HEK293 (cell line): ENCODE measurements at regions not wholly inside any gene's neighbourhood (a gene's known extent, or its start where the extent isn't known, plus 50 kb on each side); places are given as distances from the start of the nearest gene placed in this dataset.

Source experiments
- CTCF ChIA-PET: fragments of 350-600 bp; formaldehyde crosslinking; extraction: SDS; loops from one replicate; lab custom pipeline; 2021; ENCODE audit warnings: antibody characterized with exemption; lab: Yijun Ruan, JAX
- POLR2A ChIA-PET: fragments of 300-600 bp; formaldehyde crosslinking; extraction: SDS; loops from one replicate; lab custom pipeline; 2020; ENCODE audit warnings: antibody characterized with exemption, inconsistent platforms; lab: Yijun Ruan, JAX
- H3K27ac ChIP-seq: fragments of 200-500 bp; sonication (Bioruptor generic); 2 replicates; pipeline ENCODE4 v1.5.1; 2014; ENCODE audit warnings: low read depth, low read length, control low read depth, inconsistent platforms; ENCODE audit errors: extremely low read depth
- H3K36me3 ChIP-seq, 2 experiments: fragments of 200-500 bp in 1 of 2; sonication (Bioruptor generic) in 1 of 2; 1 replicate in 1 of 2; 2 replicates in 1 of 2; pipeline ENCODE4 v1.5.1; 2014 to 2017; ENCODE audit warnings: inconsistent platforms in 2 of 2, low read length in 2 of 2; ENCODE audit not compliant: control insufficient read depth in 2 of 2, insufficient read depth in 1 of 2
- H3K4me1 ChIP-seq: fragments of 200-500 bp; sonication (Bioruptor generic); 2 replicates; pipeline ENCODE4 v1.5.1; 2014; ENCODE audit warnings: mild to moderate bottlenecking, low read length, inconsistent platforms; ENCODE audit not compliant: control insufficient read depth, insufficient read depth
- H3K4me3 ChIP-seq: 2 replicates; pipeline ENCODE4 v1.5.1; 2011; ENCODE audit warnings: low read depth, mild to moderate bottlenecking, control low read depth, low read length, moderate library complexity
- H3K9me3 ChIP-seq: fragments of 200-500 bp; sonication (Bioruptor generic); 2 replicates; pipeline ENCODE4 v1.5.1; 2014; ENCODE audit warnings: low read depth, low read length, inconsistent platforms; ENCODE audit not compliant: control insufficient read depth, insufficient read depth
- GLI2 ChIP-seq: fragments of 450-650 bp; formaldehyde crosslinking; IDR thresholded peaks from 2 replicates; pipeline ENCODE4; 2017; ENCODE audit warnings: missing biosample characterization, missing genetic modification characterization, low read depth, borderline replicate concordance
- KLF10 ChIP-seq: fragments of 450-650 bp; IDR thresholded peaks from 2 replicates; pipeline ENCODE4 v1.5.1; 2018; ENCODE audit warnings: missing biosample characterization, mild to moderate bottlenecking, missing genetic modification characterization
- RBAK ChIP-seq: fragments of 450-650 bp; formaldehyde crosslinking; IDR thresholded peaks from 2 replicates; pipeline ENCODE4 v1.5.1; 2016; ENCODE audit warnings: missing biosample characterization, missing genetic modification characterization
- SP7 ChIP-seq: fragments of 450-650 bp; formaldehyde crosslinking; IDR thresholded peaks from 2 replicates; pipeline ENCODE4 v1.5.1; 2016; ENCODE audit warnings: missing biosample characterization, missing genetic modification characterization
- ZNF132 ChIP-seq: fragments of 450-650 bp; formaldehyde crosslinking; IDR thresholded peaks from 2 replicates; pipeline ENCODE4 v1.5.1; 2017; ENCODE audit warnings: missing biosample characterization, missing genetic modification characterization, borderline replicate concordance
- ZNF133 ChIP-seq: fragments of 450-650 bp; formaldehyde crosslinking; IDR thresholded peaks from 2 replicates; pipeline ENCODE4 v1.5.1; 2016; ENCODE audit warnings: missing biosample characterization, missing genetic modification characterization
- ZNF138 ChIP-seq: fragments of 450-650 bp; formaldehyde crosslinking; IDR thresholded peaks from 2 replicates; pipeline ENCODE4 v1.5.1; 2016; ENCODE audit warnings: missing biosample characterization, missing genetic modification characterization, borderline replicate concordance
- ZNF221 ChIP-seq: fragments of 450-650 bp; formaldehyde crosslinking; IDR thresholded peaks from 2 replicates; pipeline ENCODE4 v1.5.1; 2017; ENCODE audit warnings: missing biosample characterization, missing genetic modification characterization, borderline replicate concordance
- ZNF423 ChIP-seq: fragments of 450-650 bp; formaldehyde crosslinking; IDR thresholded peaks from 2 replicates; pipeline ENCODE4 v1.5.1; 2016; ENCODE audit warnings: missing biosample characterization, missing genetic modification characterization
- ZNF48 ChIP-seq: fragments of 450-650 bp; formaldehyde crosslinking; IDR thresholded peaks from 2 replicates; pipeline ENCODE4 v1.5.1; 2016; ENCODE audit warnings: missing biosample characterization, missing genetic modification characterization
- ZNF561 ChIP-seq: fragments of 450-650 bp; IDR thresholded peaks from 2 replicates; pipeline ENCODE4 v1.5.1; 2018; ENCODE audit warnings: missing biosample characterization, missing genetic modification characterization, borderline replicate concordance
- ZNF585B ChIP-seq: fragments of 450-650 bp; formaldehyde crosslinking; IDR thresholded peaks from 2 replicates; pipeline ENCODE4 v1.5.1; 2016; ENCODE audit warnings: missing biosample characterization, missing genetic modification characterization
- ZNF596 ChIP-seq: fragments of 450-650 bp; IDR thresholded peaks from 2 replicates; pipeline ENCODE4 v1.5.0; 2018; ENCODE audit warnings: missing biosample characterization, mild to moderate bottlenecking, missing genetic modification characterization, moderate library complexity
- ZNF747 ChIP-seq: fragments of 450-650 bp; formaldehyde crosslinking; IDR thresholded peaks from 2 replicates; pipeline ENCODE4 v1.5.1; 2016; ENCODE audit warnings: missing biosample characterization, missing genetic modification characterization
- ZNF76 ChIP-seq: fragments of 450-650 bp; formaldehyde crosslinking; IDR thresholded peaks from 2 replicates; pipeline ENCODE4; 2016; ENCODE audit warnings: low read depth, missing biosample characterization, missing genetic modification characterization, borderline replicate concordance
- ZXDB ChIP-seq: fragments of 450-650 bp; formaldehyde crosslinking; IDR thresholded peaks from 2 replicates; pipeline ENCODE4 v1.5.1; 2016; ENCODE audit warnings: missing biosample characterization, missing genetic modification characterization
- TF ChIP-seq, protein P1 (sequence below): fragments of 450-650 bp; formaldehyde crosslinking; IDR thresholded peaks from 2 replicates; pipeline ENCODE4 v1.5.1; 2016; ENCODE audit warnings: missing biosample characterization, missing genetic modification characterization
- TF ChIP-seq, protein P2 (sequence below): fragments of 450-650 bp; formaldehyde crosslinking; optimal IDR thresholded peaks from 2 replicates; pipeline ENCODE3; 2016; ENCODE audit warnings: missing biosample characterization, mild to moderate bottlenecking, missing genetic modification characterization
- TF ChIP-seq, protein P3 (sequence below): fragments of 450-650 bp; formaldehyde crosslinking; IDR thresholded peaks from 2 replicates; pipeline ENCODE4 v1.5.1; 2016; ENCODE audit warnings: missing biosample characterization, missing genetic modification characterization, borderline replicate concordance
- TF ChIP-seq, protein P4 (sequence below): fragments of 450-650 bp; formaldehyde crosslinking; conservative IDR thresholded peaks from 2 replicates; pipeline ENCODE4 v1.5.1; 2016; ENCODE audit warnings: low read depth, missing biosample characterization, missing genetic modification characterization

DNA sequence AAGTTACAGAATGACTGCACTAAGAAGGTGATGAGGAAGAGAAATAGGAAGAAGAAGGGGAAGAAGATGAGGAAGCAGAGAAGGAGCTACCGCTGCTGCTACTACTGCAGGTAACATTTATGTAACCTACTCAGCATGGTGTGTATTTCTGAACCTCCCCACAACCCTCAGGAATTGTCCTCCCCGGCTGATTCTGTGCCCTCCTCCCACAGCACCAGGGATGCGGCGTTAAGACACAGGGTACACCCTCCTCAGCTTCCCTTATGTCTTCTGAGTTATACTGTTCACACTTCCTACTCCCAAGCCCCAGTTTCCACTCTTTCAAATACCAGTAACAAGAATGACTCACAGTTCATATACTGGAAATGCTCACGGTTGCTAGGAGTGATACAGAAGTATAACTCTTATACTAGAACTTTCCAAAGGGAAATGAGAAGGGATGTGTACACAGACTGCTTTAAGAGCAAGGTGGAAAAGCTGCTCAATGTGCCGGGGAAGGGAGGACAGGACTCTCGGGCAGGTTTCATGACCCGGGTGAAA is 224.5 kb upstream of the PSMD7 start (continued):
- TF ChIP-seq ZNF48 (tag by site-specific recombination) (no peak), ZNF585B (tag by site-specific recombination) (no peak), ZNF596 (tag by site-specific recombination) (no peak), ZXDB (tag by site-specific recombination) (no peak)

DNA sequence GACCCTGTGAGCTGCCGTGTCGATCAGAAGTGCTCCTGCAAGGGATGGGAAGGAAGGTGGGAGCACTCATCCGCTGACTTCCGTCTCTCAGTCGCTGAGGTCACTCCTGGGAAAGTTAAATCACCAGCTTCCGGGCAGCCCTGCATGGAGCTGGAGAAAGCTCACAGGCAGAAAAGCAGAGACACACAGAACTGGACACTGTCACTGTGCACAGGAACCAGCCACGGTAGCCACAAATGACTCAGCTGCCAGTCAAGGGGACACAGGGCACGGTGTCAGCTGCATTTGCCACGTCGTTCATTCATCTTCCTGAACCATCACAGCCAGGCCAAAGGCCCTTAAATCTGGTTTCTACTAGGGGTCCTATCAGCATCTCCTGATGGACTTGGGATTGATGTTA is 226.4 kb upstream of the PSMD7 start:
- no peaks in the 10 kb centered on the region for H3K4me1 ChIP-seq
- CTCF ChIA-PET = no interaction called here
- H3K36me3 ChIP-seq = no peaks in the 10 kb centered on the region
- POLR2A ChIA-PET = no interaction called here
- H3K4me3 ChIP-seq = no peak overlapping the region
- H3K9me3 ChIP-seq = no peaks in the 10 kb centered on the region
- H3K27ac ChIP-seq = no peak overlapping the region
- no peak for TF ChIP-seq ZNF221
- no peak for TF ChIP-seq ZNF423 (tag by site-specific recombination)
- no peak for TF ChIP-seq ZNF133 (tag by site-specific recombination)
- no peak for TF ChIP-seq ZNF76 (tag by site-specific recombination)
- no peak for TF ChIP-seq KLF10
- TF ChIP-seq RBAK (tag by site-specific recombination) = no peak
- TF ChIP-seq, protein P1, sequence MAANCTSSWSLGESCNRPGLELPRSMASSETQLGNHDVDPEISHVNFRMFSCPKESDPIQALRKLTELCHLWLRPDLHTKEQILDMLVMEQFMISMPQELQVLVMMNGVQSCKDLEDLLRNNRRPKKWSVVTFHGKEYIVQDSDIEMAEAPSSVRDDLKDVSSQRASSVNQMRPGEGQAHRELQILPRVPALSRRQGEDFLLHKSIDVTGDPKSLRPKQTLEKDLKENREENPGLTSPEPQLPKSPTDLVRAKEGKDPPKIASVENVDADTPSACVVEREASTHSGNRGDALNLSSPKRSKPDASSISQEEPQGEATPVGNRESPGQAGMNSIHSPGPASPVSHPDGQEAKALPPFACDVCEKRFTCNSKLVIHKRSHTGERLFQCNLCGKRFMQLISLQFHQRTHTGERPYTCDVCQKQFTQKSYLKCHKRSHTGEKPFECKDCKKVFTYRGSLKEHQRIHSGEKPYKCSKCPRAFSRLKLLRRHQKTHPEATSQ (tag by site-specific recombination) = no peak
- TF ChIP-seq, protein P2, sequence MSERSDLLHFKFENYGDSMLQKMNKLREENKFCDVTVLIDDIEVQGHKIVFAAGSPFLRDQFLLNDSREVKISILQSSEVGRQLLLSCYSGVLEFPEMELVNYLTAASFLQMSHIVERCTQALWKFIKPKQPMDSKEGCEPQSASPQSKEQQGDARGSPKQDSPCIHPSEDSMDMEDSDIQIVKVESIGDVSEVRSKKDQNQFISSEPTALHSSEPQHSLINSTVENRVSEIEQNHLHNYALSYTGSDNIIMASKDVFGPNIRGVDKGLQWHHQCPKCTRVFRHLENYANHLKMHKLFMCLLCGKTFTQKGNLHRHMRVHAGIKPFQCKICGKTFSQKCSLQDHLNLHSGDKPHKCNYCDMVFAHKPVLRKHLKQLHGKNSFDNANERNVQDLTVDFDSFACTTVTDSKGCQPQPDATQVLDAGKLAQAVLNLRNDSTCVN (tag by site-specific recombination) = no peak
- TF ChIP-seq, protein P3, sequence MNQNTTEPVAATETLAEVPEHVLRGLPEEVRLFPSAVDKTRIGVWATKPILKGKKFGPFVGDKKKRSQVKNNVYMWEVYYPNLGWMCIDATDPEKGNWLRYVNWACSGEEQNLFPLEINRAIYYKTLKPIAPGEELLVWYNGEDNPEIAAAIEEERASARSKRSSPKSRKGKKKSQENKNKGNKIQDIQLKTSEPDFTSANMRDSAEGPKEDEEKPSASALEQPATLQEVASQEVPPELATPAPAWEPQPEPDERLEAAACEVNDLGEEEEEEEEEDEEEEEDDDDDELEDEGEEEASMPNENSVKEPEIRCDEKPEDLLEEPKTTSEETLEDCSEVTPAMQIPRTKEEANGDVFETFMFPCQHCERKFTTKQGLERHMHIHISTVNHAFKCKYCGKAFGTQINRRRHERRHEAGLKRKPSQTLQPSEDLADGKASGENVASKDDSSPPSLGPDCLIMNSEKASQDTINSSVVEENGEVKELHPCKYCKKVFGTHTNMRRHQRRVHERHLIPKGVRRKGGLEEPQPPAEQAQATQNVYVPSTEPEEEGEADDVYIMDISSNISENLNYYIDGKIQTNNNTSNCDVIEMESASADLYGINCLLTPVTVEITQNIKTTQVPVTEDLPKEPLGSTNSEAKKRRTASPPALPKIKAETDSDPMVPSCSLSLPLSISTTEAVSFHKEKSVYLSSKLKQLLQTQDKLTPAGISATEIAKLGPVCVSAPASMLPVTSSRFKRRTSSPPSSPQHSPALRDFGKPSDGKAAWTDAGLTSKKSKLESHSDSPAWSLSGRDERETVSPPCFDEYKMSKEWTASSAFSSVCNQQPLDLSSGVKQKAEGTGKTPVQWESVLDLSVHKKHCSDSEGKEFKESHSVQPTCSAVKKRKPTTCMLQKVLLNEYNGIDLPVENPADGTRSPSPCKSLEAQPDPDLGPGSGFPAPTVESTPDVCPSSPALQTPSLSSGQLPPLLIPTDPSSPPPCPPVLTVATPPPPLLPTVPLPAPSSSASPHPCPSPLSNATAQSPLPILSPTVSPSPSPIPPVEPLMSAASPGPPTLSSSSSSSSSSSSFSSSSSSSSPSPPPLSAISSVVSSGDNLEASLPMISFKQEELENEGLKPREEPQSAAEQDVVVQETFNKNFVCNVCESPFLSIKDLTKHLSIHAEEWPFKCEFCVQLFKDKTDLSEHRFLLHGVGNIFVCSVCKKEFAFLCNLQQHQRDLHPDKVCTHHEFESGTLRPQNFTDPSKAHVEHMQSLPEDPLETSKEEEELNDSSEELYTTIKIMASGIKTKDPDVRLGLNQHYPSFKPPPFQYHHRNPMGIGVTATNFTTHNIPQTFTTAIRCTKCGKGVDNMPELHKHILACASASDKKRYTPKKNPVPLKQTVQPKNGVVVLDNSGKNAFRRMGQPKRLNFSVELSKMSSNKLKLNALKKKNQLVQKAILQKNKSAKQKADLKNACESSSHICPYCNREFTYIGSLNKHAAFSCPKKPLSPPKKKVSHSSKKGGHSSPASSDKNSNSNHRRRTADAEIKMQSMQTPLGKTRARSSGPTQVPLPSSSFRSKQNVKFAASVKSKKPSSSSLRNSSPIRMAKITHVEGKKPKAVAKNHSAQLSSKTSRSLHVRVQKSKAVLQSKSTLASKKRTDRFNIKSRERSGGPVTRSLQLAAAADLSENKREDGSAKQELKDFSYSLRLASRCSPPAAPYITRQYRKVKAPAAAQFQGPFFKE (tag by site-specific recombination) = no peak
- TF ChIP-seq ZNF48 (tag by site-specific recombination) = no peak
- no peak for TF ChIP-seq ZNF138 (tag by site-specific recombination)
- TF ChIP-seq, protein P4, sequence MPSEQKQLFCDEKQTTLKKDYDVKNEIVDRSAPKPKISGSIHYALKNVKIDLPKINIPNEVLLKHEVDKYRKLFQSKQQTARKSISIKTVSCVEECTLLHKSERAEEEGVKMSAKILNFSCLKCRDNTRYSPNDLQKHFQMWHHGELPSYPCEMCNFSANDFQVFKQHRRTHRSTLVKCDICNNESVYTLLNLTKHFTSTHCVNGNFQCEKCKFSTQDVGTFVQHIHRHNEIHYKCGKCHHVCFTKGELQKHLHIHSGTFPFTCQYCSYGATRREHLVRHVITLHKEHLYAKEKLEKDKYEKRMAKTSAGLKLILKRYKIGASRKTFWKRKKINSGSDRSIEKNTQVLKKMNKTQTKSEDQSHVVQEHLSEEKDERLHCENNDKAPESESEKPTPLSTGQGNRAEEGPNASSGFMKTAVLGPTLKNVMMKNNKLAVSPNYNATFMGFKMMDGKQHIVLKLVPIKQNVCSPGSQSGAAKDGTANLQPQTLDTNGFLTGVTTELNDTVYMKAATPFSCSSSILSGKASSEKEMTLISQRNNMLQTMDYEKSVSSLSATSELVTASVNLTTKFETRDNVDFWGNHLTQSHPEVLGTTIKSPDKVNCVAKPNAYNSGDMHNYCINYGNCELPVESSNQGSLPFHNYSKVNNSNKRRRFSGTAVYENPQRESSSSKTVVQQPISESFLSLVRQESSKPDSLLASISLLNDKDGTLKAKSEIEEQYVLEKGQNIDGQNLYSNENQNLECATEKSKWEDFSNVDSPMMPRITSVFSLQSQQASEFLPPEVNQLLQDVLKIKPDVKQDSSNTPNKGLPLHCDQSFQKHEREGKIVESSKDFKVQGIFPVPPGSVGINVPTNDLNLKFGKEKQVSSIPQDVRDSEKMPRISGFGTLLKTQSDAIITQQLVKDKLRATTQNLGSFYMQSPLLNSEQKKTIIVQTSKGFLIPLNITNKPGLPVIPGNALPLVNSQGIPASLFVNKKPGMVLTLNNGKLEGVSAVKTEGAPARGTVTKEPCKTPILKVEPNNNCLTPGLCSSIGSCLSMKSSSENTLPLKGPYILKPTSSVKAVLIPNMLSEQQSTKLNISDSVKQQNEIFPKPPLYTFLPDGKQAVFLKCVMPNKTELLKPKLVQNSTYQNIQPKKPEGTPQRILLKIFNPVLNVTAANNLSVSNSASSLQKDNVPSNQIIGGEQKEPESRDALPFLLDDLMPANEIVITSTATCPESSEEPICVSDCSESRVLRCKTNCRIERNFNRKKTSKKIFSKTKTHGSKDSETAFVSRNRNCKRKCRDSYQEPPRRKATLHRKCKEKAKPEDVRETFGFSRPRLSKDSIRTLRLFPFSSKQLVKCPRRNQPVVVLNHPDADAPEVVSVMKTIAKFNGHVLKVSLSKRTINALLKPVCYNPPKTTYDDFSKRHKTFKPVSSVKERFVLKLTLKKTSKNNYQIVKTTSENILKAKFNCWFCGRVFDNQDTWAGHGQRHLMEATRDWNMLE (tag by site-specific recombination) = no peak
- no peak for TF ChIP-seq ZNF561 (tag by site-specific recombination)
- no peak for TF ChIP-seq GLI2 (tag by site-specific recombination)
- no peak for TF ChIP-seq SP7 (tag by site-specific recombination)
- no peak for TF ChIP-seq ZNF747 (tag by site-specific recombination)
- TF ChIP-seq ZNF132 (tag by site-specific recombination) = no peak
